CD14-positive monocyte (primary cell): ENCODE measurements at regions not wholly inside any gene's neighbourhood (a gene's known extent, or its start where the extent isn't known, plus 50 kb on each side); places are given as distances from the start of the nearest gene placed in this dataset.

Experiments
- DNase-seq, 3 donors: peaks; one replicate each; pipeline ENCODE4 v3.0.0-alpha.2; 2011 to 2022
- H2AFZ ChIP-seq: 2 replicates; pipeline ENCODE4 v1.6.0; 2012; ENCODE audit warnings: mild to moderate bottlenecking, low read depth, low read length, inconsistent platforms; ENCODE audit not compliant: insufficient read depth, poor library complexity, severe bottlenecking
- H3K27ac ChIP-seq, 2 donors: 1 replicate in 1 of 2; 2 replicates in 1 of 2; pipeline ENCODE4 v1.5.1; 2012 to 2013; ENCODE audit warnings: low read length in 2 of 2, control low read depth in 1 of 2, inconsistent platforms in 1 of 2, low read depth in 1 of 2, mild to moderate bottlenecking in 1 of 2
- H3K27me3 ChIP-seq, 2 donors: one replicate each; pipeline versions ENCODE4 v1.6.0 to v1.6.1; 2011 to 2013; ENCODE audit warnings: low read length in 2 of 2; ENCODE audit not compliant: control insufficient read depth in 2 of 2, insufficient read depth in 2 of 2
- H3K36me3 ChIP-seq, 2 donors: replicated peaks in 1 of 2; 1 replicate in 1 of 2; 2 replicates in 1 of 2; pipeline versions ENCODE4 v1.5.1 to v1.6.1; 2012 to 2013; ENCODE audit warnings: low read length in 2 of 2, control low read depth in 1 of 2, inconsistent platforms in 1 of 2, mild to moderate bottlenecking in 1 of 2; ENCODE audit not compliant: insufficient read depth in 2 of 2, control insufficient read depth in 1 of 2
- H3K4me1 ChIP-seq, 2 donors: 1 replicate in 1 of 2; 2 replicates in 1 of 2; pipeline versions ENCODE4 v1.5.1 to v1.6.1; 2012 to 2013; ENCODE audit warnings: low read length in 2 of 2, control low read depth in 1 of 2, inconsistent platforms in 1 of 2, mild to moderate bottlenecking in 1 of 2, moderate library complexity in 1 of 2; ENCODE audit not compliant: insufficient read depth in 2 of 2, control insufficient read depth in 1 of 2
- H3K4me2 ChIP-seq: replicated peaks from 2 replicates; pipeline ENCODE3; 2012; ENCODE audit warnings: low read length, moderate library complexity, mild to moderate bottlenecking; ENCODE audit not compliant: poor library complexity, severe bottlenecking; ENCODE audit errors: extremely low read depth
- H3K4me3 ChIP-seq, 3 experiments: fragments of 200-600 bp in 1 of 3; sonication (generic) in 1 of 3; replicated peaks in 1 of 3; 1 replicate in 2 of 3; 2 replicates in 1 of 3; pipeline ENCODE4 v1.5.1; 2011 to 2013; ENCODE audit warnings: low read length in 3 of 3, mild to moderate bottlenecking in 3 of 3, control low read depth in 2 of 3, low read depth in 2 of 3, inconsistent platforms in 1 of 3, moderate library complexity in 1 of 3
- H3K79me2 ChIP-seq: 2 replicates; pipeline ENCODE4 v1.6.0; 2012; ENCODE audit warnings: mild to moderate bottlenecking, control low read depth, inconsistent platforms, low read length, moderate library complexity; ENCODE audit not compliant: insufficient read depth
- H3K9ac ChIP-seq: 2 replicates; pipeline ENCODE4 v1.6.0; 2017; ENCODE audit warnings: low read length, mild to moderate bottlenecking; ENCODE audit not compliant: insufficient read depth, poor library complexity, severe bottlenecking
- H3K9me3 ChIP-seq, 2 donors: replicated peaks in 1 of 2; 1 replicate in 1 of 2; 2 replicates in 1 of 2; pipeline versions ENCODE4 v1.5.1 to v1.6.1; 2012 to 2013; ENCODE audit warnings: low read length in 2 of 2, control low read depth in 1 of 2; ENCODE audit not compliant: control insufficient read depth in 1 of 2, insufficient read depth in 1 of 2
- H4K20me1 ChIP-seq: 2 replicates; pipeline ENCODE4 v1.6.0; 2012; ENCODE audit warnings: mild to moderate bottlenecking, low read length, control low read depth, moderate library complexity; ENCODE audit not compliant: insufficient read depth
- H3K27ac Mint-ChIP-seq, 7 donors: one replicate each; pipeline ENCODE4 v1.8.0; 2020; ENCODE audit warnings: mild to moderate bottlenecking in 7 of 7, mixed read lengths in 7 of 7, moderate library complexity in 6 of 7, inconsistent platforms in 2 of 7
- H3K27me3 Mint-ChIP-seq, 3 donors: one replicate each; pipeline ENCODE4 v1.8.0; 2021 to 2022; ENCODE audit warnings: low read depth in 3 of 3, mild to moderate bottlenecking in 3 of 3, mixed read lengths in 3 of 3, moderate library complexity in 3 of 3, inconsistent platforms in 1 of 3
- H3K36me3 Mint-ChIP-seq, 2 donors: one replicate each; pipeline ENCODE4 v1.8.0; 2020; ENCODE audit warnings: mixed read lengths in 2 of 2, inconsistent platforms in 1 of 2, mild to moderate bottlenecking in 1 of 2
- H3K4me1 Mint-ChIP-seq: one replicate; pipeline ENCODE4 v1.8.0; 2020; ENCODE audit warnings: mild to moderate bottlenecking, mixed read lengths
- H3K4me3 Mint-ChIP-seq, 2 donors: one replicate each; pipeline ENCODE4 v1.8.0; 2020; ENCODE audit warnings: mild to moderate bottlenecking in 2 of 2, mixed read lengths in 2 of 2, moderate library complexity in 1 of 2
- H3K9me3 Mint-ChIP-seq, 7 donors: one replicate each; pipeline ENCODE4 v1.8.0; 2020 to 2022; ENCODE audit warnings: mixed read lengths in 7 of 7, mild to moderate bottlenecking in 6 of 7, moderate library complexity in 6 of 7, inconsistent platforms in 2 of 7
- WGBS: methylation state at CpG from one replicate; pipeline ENCODE4 v1.1.5; 2013; ENCODE audit warnings: missing lambda C conversion rate; ENCODE audit not compliant: insufficient coverage; 5-methylcytosine and 5-hydroxymethylcytosine counted together
- intact Hi-C, 2 donors: fragments of 100-400 bp; cut with micrococcal nuclease; formaldehyde crosslinking; loops; one replicate each; pipeline versions ENCODE4 v1.15.0 to v1.15.1; 2023
- TF ChIP-seq, protein P1 (sequence below): fragments of 200-600 bp; IDR thresholded peaks from one replicate; pipeline ENCODE4 v1.8.0; 2022; ENCODE audit warnings: antibody characterized with exemption, mild to moderate bottlenecking

- 53% methylated on average over 21 of the region's 22 CpGs for WGBS
- no peaks in the 10 kb centered on the region for H3K79me2 ChIP-seq
- H3K27me3 ChIP-seq, result peaks cover 12 to 34% of the 10 kb centered on the region in 2 donors
- Mint-ChIP-seq H3K4me1 (no peaks in the 10 kb centered on the region), H3K9me3 (peaks cover 0 to 5% (median 2%) of the 10 kb centered on the region in 7 donors), H3K27ac (peak overlapping the region in 1 of 7 donors; percentile 32), H3K27me3 (peaks cover 40 to 71% (median 47%) of the 10 kb centered on the region in 3 donors), H3K4me3 (peak overlapping the region in 1 of 2 donors; percentile 66), H3K36me3 (no peaks in the 10 kb centered on the region)
- no peak for DNase-seq
- no peaks in the 10 kb centered on the region for H3K9me3 ChIP-seq
- no peak overlapping the region for H3K27ac ChIP-seq
- H2AFZ ChIP-seq, result no peak overlapping the region
- H4K20me1 ChIP-seq, result no peaks in the 10 kb centered on the region
- TF ChIP-seq, protein P1, sequence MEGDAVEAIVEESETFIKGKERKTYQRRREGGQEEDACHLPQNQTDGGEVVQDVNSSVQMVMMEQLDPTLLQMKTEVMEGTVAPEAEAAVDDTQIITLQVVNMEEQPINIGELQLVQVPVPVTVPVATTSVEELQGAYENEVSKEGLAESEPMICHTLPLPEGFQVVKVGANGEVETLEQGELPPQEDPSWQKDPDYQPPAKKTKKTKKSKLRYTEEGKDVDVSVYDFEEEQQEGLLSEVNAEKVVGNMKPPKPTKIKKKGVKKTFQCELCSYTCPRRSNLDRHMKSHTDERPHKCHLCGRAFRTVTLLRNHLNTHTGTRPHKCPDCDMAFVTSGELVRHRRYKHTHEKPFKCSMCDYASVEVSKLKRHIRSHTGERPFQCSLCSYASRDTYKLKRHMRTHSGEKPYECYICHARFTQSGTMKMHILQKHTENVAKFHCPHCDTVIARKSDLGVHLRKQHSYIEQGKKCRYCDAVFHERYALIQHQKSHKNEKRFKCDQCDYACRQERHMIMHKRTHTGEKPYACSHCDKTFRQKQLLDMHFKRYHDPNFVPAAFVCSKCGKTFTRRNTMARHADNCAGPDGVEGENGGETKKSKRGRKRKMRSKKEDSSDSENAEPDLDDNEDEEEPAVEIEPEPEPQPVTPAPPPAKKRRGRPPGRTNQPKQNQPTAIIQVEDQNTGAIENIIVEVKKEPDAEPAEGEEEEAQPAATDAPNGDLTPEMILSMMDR, result no peak
- H3K4me3 ChIP-seq, result no peak overlapping the region
- no peaks in the 10 kb centered on the region for H3K36me3 ChIP-seq
- no peaks in the 10 kb centered on the region for H3K4me1 ChIP-seq
- intact Hi-C loops, result no loop called here
- no peak overlapping the region for H3K4me2 ChIP-seq
- no peak overlapping the region for H3K9ac ChIP-seq
These were observed 156.9 kb downstream of the PTPN11 start for GRCh38 chr12:112575559-112576067.

- H3K4me1 Mint-ChIP-seq, result no peaks in the 10 kb centered on the region
- H3K4me3 Mint-ChIP-seq, result peak overlapping the region in 1 of 2 donors; percentile 9
These were observed 159.0 kb downstream of the PTPN11 start for GRCh38 chr12:112577473-112578329.

More at GRCh38 chr12:112577473-112578329, 159.0 kb downstream of the PTPN11 start:
- Histone ChIP-seq H4K20me1 (no peaks in the 10 kb centered on the region), H3K27ac (no peak overlapping the region), H3K4me2 (no peak overlapping the region), H3K4me3 (no peak overlapping the region), H3K9me3 (no peaks in the 10 kb centered on the region), H3K79me2 (no peaks in the 10 kb centered on the region), H2AFZ (no peak overlapping the region), H3K4me1 (no peaks in the 10 kb centered on the region), H3K36me3 (no peaks in the 10 kb centered on the region), H3K27me3 (peaks cover 12 to 33% of the 10 kb centered on the region in 2 donors), H3K9ac (no peak overlapping the region)
- intact Hi-C loops, result no loop called here
- TF ChIP-seq, protein P1, result no peak
- no peak for DNase-seq
- peaks cover 0 to 5% (median 2%) of the 10 kb centered on the region in 7 donors for H3K9me3 Mint-ChIP-seq
- WGBS, result 82% methylated on average over 3 of the region's 4 CpGs
- no peak overlapping the region for H3K27ac Mint-ChIP-seq
- H3K27me3 Mint-ChIP-seq, result peaks cover 39 to 61% (median 41%) of the 10 kb centered on the region in 3 donors
- H3K36me3 Mint-ChIP-seq, result no peaks in the 10 kb centered on the region
